KBM-7 (cell line): ENCODE measurements at regions not wholly inside any gene's neighbourhood (a gene's known extent, or its start where the extent isn't known, plus 50 kb on each side); places are given as distances from the start of the nearest gene placed in this dataset.
"Not testable (repeated sequence)": the region's sequence is repeated elsewhere in the genome, so short reads cannot be mapped to it uniquely, and the experiment has no call there.

Source experiments
- DNase-seq: peaks from one replicate; pipeline ENCODE4 v3.0.0-alpha.2; 2015
- in situ Hi-C: fragments of 300-500 bp; cut with MboI; formaldehyde crosslinking; loops from 2 replicates; pipeline ENCODE4 v1.14.3; 2020; ENCODE audit warnings: low sequenced_read_pairs, low pct_unique_long_range_greater_than_20kb, mixed read lengths

GRCh38 chr9:103533318-103533717 lies 538.2 kb downstream of the CYLC2 start:
- in situ Hi-C loops, result no loop called here
- DNase-seq, result no peak

DNA sequence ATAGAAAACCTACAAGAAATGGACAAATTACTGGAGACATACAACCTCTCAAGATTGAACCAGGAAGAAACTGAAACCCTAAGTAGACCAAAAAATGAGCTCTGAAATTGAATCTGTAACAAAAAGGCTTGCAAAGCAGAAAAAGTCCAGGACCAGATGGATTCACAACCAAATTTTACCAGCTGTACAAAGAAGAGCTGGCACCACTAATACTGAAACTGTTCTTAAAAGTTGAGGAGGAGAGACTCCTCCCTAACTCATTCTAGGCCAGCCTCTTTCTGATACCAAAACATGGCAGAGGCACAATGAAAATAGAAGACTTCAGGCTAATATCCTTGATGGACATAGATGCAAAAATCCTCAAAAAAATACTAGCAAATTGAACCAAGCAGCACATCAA lies 542.3 kb downstream of the CYLC2 start:
- no peak for DNase-seq
- in situ Hi-C loops, result no loop called here

DNA sequence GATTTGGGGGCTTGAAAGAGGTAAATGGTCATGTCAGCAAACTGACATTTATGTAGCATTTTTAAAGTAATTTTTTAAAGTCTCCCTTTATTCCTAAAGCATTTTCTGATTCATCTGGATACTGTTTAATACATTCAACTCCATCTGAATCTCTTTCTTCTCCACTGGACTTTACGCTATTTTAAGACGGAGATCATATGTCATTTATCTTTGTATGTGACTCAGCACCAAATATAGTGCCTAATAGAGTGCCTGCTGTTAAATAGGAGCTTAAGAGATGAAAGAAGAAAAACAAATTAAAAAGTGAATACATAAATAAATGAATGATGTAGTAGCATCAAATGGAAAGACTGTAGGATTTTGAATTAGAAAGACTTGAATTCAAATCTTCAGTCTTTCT lies 548.8 kb upstream of the SMC2 start:
- in situ Hi-C loops, result no loop called here
- no peak for DNase-seq

DNA sequence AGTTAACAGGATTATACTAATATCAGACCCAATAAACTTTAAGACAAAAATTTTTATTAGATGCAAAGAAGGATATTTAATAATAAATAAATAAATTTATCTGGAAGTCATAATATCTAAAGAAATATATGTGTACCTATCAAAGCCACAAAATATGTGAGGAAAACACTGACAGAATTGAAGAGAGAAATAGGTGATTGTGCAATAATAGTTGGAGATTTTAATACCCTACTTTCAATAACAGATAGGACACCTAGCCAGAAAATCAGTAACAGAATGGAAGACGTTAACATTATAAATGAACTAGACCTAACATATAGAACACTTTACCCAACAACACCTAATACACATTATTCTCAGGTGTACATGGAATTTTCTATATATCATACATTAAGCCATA lies 541.4 kb upstream of the SMC2 start:
- in situ Hi-C loops, result no loop called here
- DNase-seq, result no peak

- in situ Hi-C loops, result no loop called here
- DNase-seq, result no peak
Measured at GRCh38 chr9:103574056-103574455, 520.1 kb upstream of the SMC2 start.

DNA sequence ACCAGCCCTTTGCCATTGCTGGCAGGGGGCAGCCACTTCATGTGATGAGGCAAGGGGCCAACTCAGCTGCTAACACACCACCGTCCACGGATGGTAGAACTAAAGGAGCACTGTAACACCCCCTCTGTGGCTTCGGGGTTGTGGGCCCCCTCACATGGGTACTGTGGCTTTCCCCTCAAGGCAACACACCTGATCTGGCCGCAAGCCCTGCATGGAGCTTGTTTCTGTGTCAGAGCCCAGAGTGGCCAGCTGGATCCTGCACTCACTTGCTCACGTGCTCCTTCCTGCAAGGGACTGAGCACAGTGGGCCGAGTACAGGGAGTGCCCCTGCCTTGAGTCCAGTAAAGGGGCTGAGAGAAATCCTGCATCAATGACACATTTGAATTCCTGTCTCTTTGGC lies 507.4 kb upstream of the SMC2 start:
- DNase-seq, result no peak
- in situ Hi-C loops, result no loop called here

DNA sequence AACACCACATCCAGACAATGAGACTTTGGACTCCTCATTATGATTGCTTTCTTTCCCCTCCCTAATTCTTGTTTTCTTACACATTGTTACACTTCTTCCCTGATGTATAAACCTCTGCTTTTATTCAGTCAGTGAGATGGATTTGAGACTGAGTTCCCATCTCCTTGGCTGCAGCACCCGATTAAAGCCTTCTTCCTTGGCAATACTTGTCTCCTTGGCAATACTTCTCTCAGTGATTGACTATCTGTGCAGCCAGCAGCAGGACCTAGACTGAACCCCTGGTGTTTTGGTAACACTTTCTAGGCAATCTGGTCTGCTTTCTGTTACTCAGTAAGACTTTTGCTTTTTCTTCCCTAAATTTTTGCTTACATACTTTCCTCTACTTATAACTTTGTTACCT lies 492.8 kb upstream of the SMC2 start:
- in situ Hi-C loops, result no loop called here
- DNase-seq, result no peak

GRCh38 chr9:103611950-103612349 lies 482.2 kb upstream of the SMC2 start:
- in situ Hi-C loops, DNase-seq: not testable (repeated sequence)

DNA sequence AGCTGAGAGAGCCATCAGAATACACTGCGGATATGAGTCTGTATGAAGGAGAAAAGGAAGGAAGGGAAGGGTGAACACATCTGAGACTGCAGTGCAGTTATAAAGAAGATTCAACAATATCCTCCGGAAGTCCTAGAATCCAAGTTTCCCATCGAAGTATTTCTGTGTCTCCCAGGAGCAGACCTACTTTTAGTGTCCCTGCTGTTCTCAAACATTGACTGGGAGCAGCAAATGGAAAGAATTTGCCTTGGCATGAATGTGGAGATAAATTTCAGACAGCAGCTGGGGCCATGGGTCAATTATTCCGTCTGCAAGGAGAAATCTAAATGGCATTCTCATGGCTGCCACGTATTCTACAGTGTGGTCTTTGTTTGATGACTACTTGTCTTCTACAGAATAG lies 478.1 kb upstream of the SMC2 start:
- in situ Hi-C loops, result no loop called here
- DNase-seq, result no peak

DNA sequence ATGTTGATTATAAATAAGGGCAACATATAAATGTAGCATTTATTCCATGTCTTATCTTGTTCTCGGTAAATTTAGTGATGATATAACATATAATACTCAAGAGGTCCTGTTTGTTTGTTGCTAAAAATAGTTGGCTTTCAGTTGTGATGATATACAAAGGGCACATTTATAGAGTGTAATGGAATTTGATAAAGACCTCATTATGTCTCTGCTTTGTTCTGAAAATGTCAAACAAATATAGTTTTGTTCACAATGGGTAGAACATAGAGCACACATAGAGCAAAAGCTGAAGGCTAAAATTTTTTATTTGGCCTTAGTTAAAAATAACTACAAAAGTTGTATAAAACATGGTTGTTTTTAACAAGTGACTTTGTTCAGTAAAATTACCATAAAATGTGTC lies 477.1 kb upstream of the SMC2 start:
- in situ Hi-C loops, result no loop called here
- no peak for DNase-seq

DNA sequence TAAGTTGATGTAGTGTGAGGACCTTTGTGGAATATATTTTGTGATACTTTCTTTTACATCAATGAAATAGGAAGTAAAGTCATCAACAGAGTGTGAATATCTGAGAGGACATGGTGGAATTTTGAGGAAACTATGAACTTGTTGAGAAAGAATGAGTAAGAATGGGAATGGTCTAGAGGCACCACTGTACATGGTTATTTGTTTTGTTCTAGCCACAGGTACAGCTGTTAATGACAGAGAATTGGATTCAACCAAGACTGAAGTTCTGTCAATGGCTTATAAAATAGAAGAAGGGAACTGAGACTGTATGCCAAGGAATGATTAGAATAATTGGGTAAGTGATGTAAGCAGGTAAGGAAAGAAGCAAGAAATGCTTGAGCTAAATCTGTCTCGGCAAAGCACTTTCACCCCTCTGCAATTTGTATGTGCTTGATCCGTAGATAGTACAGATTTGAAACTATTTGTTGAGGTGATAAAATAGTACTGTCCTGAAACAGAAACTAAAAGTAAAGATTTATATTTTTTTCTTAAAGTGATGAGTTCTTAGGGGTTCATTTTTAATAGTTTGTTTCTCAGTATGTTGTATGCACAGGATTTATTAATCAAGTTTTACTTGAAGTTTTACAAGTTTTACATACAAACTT lies 468.8 kb upstream of the SMC2 start:
- DNase-seq, result no peak
- in situ Hi-C loops, result no loop called here

DNA sequence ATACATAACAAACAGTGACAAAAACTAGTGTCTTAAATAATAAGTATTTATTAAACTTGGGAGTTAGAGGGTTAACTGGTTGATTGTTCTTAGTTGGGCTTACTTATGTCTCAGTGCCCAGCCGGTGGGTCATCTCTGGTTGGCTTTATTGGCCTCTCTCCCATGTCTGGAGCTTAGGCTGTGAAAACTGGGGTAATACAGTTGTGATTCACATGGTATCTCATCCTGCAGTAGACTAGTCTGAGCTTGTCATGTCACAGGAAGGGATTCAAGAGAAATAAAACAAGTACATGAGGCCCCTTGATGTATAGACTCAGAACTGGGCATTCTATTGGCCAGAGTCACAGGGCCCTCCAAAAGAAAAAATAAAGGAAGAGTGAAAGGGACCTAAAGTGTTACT lies 466.4 kb upstream of the SMC2 start:
- in situ Hi-C loops, result no loop called here
- no peak for DNase-seq

DNA sequence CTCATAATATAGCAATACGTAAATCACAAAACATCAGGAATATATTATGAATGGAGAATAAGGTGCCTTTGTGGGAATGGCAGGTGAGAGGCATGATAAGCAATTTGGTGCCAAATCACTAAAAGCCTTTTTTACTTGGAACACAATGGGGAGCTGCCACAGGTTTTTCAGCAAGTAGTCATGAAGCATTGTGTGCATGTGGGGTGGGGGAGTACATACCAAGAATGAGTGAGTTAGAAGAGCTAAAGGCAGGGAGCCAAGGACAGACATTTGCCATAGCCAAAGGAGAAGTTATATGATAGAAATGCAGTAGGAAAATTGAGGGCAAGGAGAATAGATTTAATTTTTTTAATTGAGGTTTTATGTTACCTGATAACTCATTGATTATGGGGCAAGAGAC lies 445.0 kb upstream of the SMC2 start:
- no peak for DNase-seq
- in situ Hi-C loops, result no loop called here

GRCh38 chr9:103658156-103658555 lies 436.0 kb upstream of the SMC2 start:
- DNase-seq, result no peak
- in situ Hi-C loops, result no loop called here

GRCh38 chr9:103660830-103661229 lies 433.3 kb upstream of the SMC2 start:
- in situ Hi-C loops, result no loop called here
- no peak for DNase-seq

GRCh38 chr9:103661663-103662062 lies 432.4 kb upstream of the SMC2 start:
- no peak for DNase-seq
- in situ Hi-C loops, result no loop called here

DNA sequence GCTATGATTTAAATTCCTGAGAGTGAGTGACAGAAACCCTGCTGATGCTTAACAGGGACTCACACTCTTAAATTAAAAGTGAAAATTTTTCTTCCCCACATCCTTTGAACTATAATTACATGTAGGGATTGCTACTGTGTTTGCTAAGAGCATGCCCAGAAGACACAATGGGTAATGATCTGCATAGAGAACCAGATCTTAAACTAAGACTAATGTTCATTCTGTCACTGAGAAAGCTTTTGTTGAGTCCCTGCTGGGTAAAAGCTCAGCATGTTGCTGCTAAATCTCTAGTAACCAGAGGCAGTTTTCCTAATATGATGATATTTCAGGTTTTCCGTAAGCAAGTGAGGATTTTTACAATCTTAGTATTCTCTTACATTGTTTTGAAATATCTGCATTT lies 424.8 kb upstream of the SMC2 start:
- in situ Hi-C loops, result no loop called here

GRCh38 chr9:103674271-103674670 lies 419.8 kb upstream of the SMC2 start:
- in situ Hi-C loops, result no loop called here
- no peak for DNase-seq

More for the DNA sequence above, 424.8 kb upstream of the SMC2 start:
- no peak for DNase-seq

DNA sequence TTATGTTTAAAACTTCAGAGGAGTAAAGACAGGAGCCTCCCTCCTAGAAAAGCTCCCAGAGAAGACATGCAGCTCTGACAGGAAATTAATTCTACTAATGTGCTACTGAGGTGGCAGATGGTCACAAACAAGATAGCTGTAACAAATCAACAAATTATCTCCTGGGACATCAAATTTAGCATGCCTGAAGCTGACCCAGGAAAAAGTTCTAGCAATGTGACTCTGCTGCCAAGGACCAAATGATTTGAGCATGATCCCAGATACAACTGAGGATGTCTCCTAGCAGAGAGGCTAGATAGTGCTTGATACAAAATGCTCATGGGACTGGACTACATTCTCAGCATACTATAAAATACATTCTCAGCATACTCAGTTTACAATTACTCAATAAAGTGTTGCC lies 413.5 kb upstream of the SMC2 start:
- DNase-seq, result no peak
- in situ Hi-C loops, result no loop called here

DNA sequence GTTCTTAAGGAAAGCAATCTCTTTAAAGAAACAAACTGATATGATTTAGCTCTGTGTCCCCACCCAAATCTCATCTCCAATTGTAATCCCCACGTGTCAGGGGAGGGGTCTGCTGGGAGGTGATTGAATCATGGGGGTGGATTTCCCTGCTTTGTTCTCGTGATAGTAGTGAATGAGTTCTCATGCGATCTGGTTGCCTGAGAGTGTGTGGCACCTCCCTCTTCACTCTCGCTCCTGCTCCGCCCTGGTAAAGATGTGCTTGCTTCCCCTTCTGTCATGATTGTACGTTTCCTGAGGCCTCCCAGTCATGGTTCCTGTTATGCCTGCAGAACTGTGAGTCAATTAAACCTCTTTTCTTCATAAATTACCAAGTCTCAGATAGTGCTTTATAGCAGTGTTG lies 412.7 kb upstream of the SMC2 start:
- in situ Hi-C loops, result no loop called here
- peak; percentile 4 for DNase-seq

DNA sequence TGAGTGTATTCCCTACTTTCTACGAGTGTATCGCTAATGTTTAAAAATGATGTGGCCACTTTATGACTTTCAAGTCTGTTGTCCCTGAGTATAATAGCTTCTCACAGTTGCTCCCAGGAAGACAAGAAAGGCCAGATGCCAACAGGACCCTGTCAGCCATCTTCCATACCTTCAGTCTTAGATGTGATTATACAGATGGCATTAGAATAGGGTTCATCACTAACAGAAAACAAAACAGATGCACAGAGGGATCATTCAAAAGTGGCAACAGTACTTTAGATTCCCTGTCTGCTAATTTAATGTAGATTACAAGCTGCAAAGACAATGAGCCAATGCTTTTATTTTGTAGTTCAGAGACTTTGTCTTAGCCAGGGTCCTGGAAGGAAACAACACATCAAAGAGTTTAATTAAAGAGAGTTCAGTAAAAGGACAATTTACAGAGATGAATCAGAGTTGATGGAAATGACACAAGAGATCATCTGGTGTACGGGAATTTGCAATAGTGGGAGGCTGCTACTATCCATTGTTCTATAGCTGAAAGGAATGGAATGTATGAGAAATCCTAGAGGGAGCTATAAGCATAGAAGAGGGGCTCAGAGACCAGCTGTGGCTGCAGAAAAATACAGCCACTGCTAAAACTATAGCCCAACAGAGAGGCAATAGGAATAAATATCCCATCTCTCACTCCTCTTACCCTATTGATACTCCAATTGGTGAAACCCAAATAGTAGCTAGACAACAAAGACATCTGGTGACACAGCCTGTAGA lies 393.7 kb upstream of the SMC2 start:
- in situ Hi-C loops, result no loop called here
- no peak for DNase-seq
